ENCODE measurements at regions not wholly inside any gene's neighbourhood (a gene's known extent, or its start where the extent isn't known, plus 50 kb on each side); places are given as distances from the start of the nearest gene placed in this dataset.

GRCh38 chr16:10335681-10336080 is 50.2 kb upstream of the ATF7IP2 start:
- TF ChIP-seq POLR2AphosphoS5 (IDR thresholded peaks at IDR 0.05), result no peak
- no peak for TF ChIP-seq EP300 (IDR thresholded peaks at IDR 0.05)
- no peak for TF ChIP-seq POLR2A (IDR thresholded peaks at IDR 0.05)
- TF ChIP-seq CTCF (IDR thresholded peaks at IDR 0.05), result no peak
- no peak overlapping the region for H3K4me3 ChIP-seq
- no peak overlapping the region for H3K27ac ChIP-seq
- intact Hi-C loops (cut with DNase I), result no loop called here
- peaks cover 0 to 23% (median 14%) of the 10 kb centered on the region in 4 donors for H3K4me1 ChIP-seq
- 84 to 87% methylated on average over 12 of the region's 12 CpGs for WGBS, 2 donors
- no peaks in the 10 kb centered on the region for H3K36me3 ChIP-seq
- H3K9me3 ChIP-seq, result peaks cover 0 to 8% (median 2%) of the 10 kb centered on the region in 4 donors
- no peak for DNase-seq
- no peaks in the 10 kb centered on the region for H3K27me3 ChIP-seq
